ENCODE measurements at regions not wholly inside any gene's neighbourhood (a gene's known extent, or its start where the extent isn't known, plus 50 kb on each side); places are given as distances from the start of the nearest gene placed in this dataset.

GRCh38 chr3:187827723-187828122 is 82.5 kb upstream of the BCL6 start:
- no peak for DNase-seq

- no peak for DNase-seq
Observed at GRCh38 chr3:187828579-187829452, 83.5 kb upstream of the BCL6 start.

GRCh38 chr3:187830181-187830580 is 84.9 kb upstream of the BCL6 start:
- no peak for DNase-seq

GRCh38 chr3:187831125-187832051 is 86.1 kb upstream of the BCL6 start:
- DNase-seq = no peak

- DNase-seq = no peak
Observed at GRCh38 chr3:187832202-187832601, 86.9 kb upstream of the BCL6 start.

- DNase-seq = no peak
Observed at GRCh38 chr3:187833375-187833774, 88.1 kb upstream of the BCL6 start.

- no peak for DNase-seq
Observed at GRCh38 chr3:187833799-187834578, 88.7 kb upstream of the BCL6 start.

- no peak for DNase-seq
Observed at GRCh38 chr3:187836823-187837770, 91.8 kb upstream of the BCL6 start.

GRCh38 chr3:187838016-187838540 is 92.8 kb upstream of the BCL6 start:
- no peak for DNase-seq

GRCh38 chr3:187839422-187839821 is 94.2 kb upstream of the BCL6 start:
- DNase-seq = no peak

- no peak for DNase-seq
Observed at GRCh38 chr3:187840856-187841255, 95.6 kb upstream of the BCL6 start.

GRCh38 chr3:187841560-187841959 is 96.3 kb upstream of the BCL6 start:
- DNase-seq = no peak

GRCh38 chr3:187843654-187844053 is 98.4 kb upstream of the BCL6 start:
- DNase-seq = no peak

- no peak for DNase-seq
Observed at GRCh38 chr3:187844708-187845107, 99.4 kb upstream of the BCL6 start.

- DNase-seq = no peak
Observed at GRCh38 chr3:187845826-187846225, 100.6 kb upstream of the BCL6 start.

- DNase-seq = no peak
Observed at GRCh38 chr3:187848401-187848800, 103.1 kb upstream of the BCL6 start.

GRCh38 chr3:187849016-187849654 is 103.9 kb upstream of the BCL6 start:
- DNase-seq = no peak

- DNase-seq = no peak
Observed at GRCh38 chr3:187850258-187850921, 105.1 kb upstream of the BCL6 start.

- no peak for DNase-seq
Observed at GRCh38 chr3:187852842-187853730, 107.8 kb upstream of the BCL6 start.
